Breast epithelium (tissue), 3 donors: ENCODE measurements at regions not wholly inside any gene's neighbourhood (a gene's known extent, or its start where the extent isn't known, plus 50 kb on each side); places are given as distances from the start of the nearest gene placed in this dataset.

ENCODE experiments used
- CTCF ChIP-seq, 3 donors: fragments of 450-650 bp; IDR thresholded peaks; one replicate each; pipeline ENCODE4 v1.5.1; 2016 to 2017; ENCODE audit warnings: antibody characterized with exemption in 3 of 3, mild to moderate bottlenecking in 3 of 3, moderate library complexity in 3 of 3
- POLR2A ChIP-seq: fragments of 450-650 bp; IDR thresholded peaks from one replicate; pipeline ENCODE4 v1.6.1; 2016; ENCODE audit warnings: antibody characterized with exemption, mild to moderate bottlenecking, moderate library complexity
- POLR2AphosphoS5 ChIP-seq, 3 donors: sonication (generic); formaldehyde crosslinking; IDR thresholded peaks; one replicate each; pipeline ENCODE4 v1.6.1; 2017; ENCODE audit warnings: antibody characterized with exemption in 3 of 3

GRCh38 chr4:176883681-176884418, 91.1 kb upstream of the VEGFC start:
- TF ChIP-seq CTCF (IDR thresholded peaks at IDR 0.05) (no peak), POLR2A (no peak), POLR2AphosphoS5 (IDR thresholded peaks at IDR 0.05) (no peak)
